Panc1 (cell line): ENCODE measurements at regions not wholly inside any gene's neighbourhood (a gene's known extent, or its start where the extent isn't known, plus 50 kb on each side); places are given as distances from the start of the nearest gene placed in this dataset.

Experiments
- CTCF ChIP-seq: fragments of 450-650 bp; IDR thresholded peaks from 2 replicates; pipeline ENCODE4 v1.5.1; 2017; ENCODE audit warnings: mild to moderate bottlenecking
- POLR2AphosphoS5 ChIP-seq: IDR thresholded peaks from 2 replicates; pipeline ENCODE4 v1.6.1; 2012; ENCODE audit warnings: mild to moderate bottlenecking, low read depth, low read length, moderate library complexity
- REST ChIP-seq, 2 experiments: IDR thresholded peaks; 2 replicates each; pipeline ENCODE4 v1.6.1; 2011 to 2012; ENCODE audit warnings: low read depth in 2 of 2, control low read depth in 1 of 2, low read length in 1 of 2, mild to moderate bottlenecking in 1 of 2, moderate library complexity in 1 of 2; ENCODE audit not compliant: insufficient read depth in 1 of 2
- SIN3A ChIP-seq: IDR thresholded peaks from 2 replicates; pipeline ENCODE4 v1.6.1; 2012; ENCODE audit warnings: low read depth, mild to moderate bottlenecking, low read length, moderate library complexity, borderline replicate concordance; ENCODE audit not compliant: insufficient read depth
- TCF7L2 ChIP-seq: IDR thresholded peaks from 2 replicates; pipeline ENCODE4 v1.6.1; 2011; ENCODE audit warnings: mild to moderate bottlenecking, low read depth, low read length, inconsistent platforms

- TF ChIP-seq CTCF, result no peak
- TF ChIP-seq TCF7L2, result no peak
- no peak for TF ChIP-seq POLR2AphosphoS5
- TF ChIP-seq REST (IDR thresholded peaks at IDR 0.05; ENCODE audit: insufficient read depth in 1 of 2, low read depth in 2 of 2, low read length in 1 of 2), result no peak
- no peak for TF ChIP-seq SIN3A
Observed at GRCh38 chr6:47423079-47423478, 54.5 kb upstream of the CD2AP start.
